Renal cortex interstitium (tissue), 11 donors: ENCODE measurements at regions not wholly inside any gene's neighbourhood (a gene's known extent, or its start where the extent isn't known, plus 50 kb on each side); places are given as distances from the start of the nearest gene placed in this dataset.

Experiments
- DNase-seq, 11 donors: peaks; one replicate each; pipeline ENCODE4 v3.0.0-alpha.2; 2013; ENCODE audit warnings: low read depth in 9 of 11, low spot score in 4 of 11; ENCODE audit errors: extremely low read depth in 1 of 11

GRCh38 chr5:124460642-124461041 lies 285.8 kb downstream of the ZNF608 start:
- DNase-seq, result no peak

GRCh38 chr5:124459984-124460383 lies 286.5 kb downstream of the ZNF608 start:
- no peak for DNase-seq

GRCh38 chr5:124457901-124458300 lies 288.5 kb downstream of the ZNF608 start:
- DNase-seq, result no peak

- DNase-seq, result no peak
These were observed 289.3 kb downstream of the ZNF608 start for GRCh38 chr5:124457101-124457500.

- DNase-seq, result no peak
These were observed 290.2 kb downstream of the ZNF608 start for GRCh38 chr5:124456249-124456648.

GRCh38 chr5:124454081-124454480 lies 292.4 kb downstream of the ZNF608 start:
- no peak for DNase-seq

- DNase-seq, result no peak
These were observed 293.0 kb downstream of the ZNF608 start for GRCh38 chr5:124453221-124454051.

- DNase-seq, result no peak
These were observed 294.0 kb downstream of the ZNF608 start for GRCh38 chr5:124452412-124452811.

GRCh38 chr5:124451721-124452383 lies 294.6 kb downstream of the ZNF608 start:
- no peak for DNase-seq

- peak in 2 of 11 donors; percentile 33 to 34 for DNase-seq
These were observed 300.3 kb downstream of the ZNF608 start for GRCh38 chr5:124446120-124446519.

- no peak for DNase-seq
These were observed 301.3 kb downstream of the ZNF608 start for GRCh38 chr5:124445070-124445619.

GRCh38 chr5:124444147-124444775 lies 302.2 kb downstream of the ZNF608 start:
- DNase-seq, result no peak

GRCh38 chr5:124440471-124440870 lies 306.0 kb downstream of the ZNF608 start:
- DNase-seq, result no peak

- DNase-seq, result no peak
These were observed 306.8 kb downstream of the ZNF608 start for GRCh38 chr5:124439609-124440008.

GRCh38 chr5:124438903-124439281 lies 307.5 kb downstream of the ZNF608 start:
- DNase-seq, result no peak

- DNase-seq, result no peak
These were observed 308.2 kb downstream of the ZNF608 start for GRCh38 chr5:124438026-124438902.

GRCh38 chr5:124436294-124436693 lies 310.1 kb downstream of the ZNF608 start:
- no peak for DNase-seq

GRCh38 chr5:124433170-124433569 lies 313.3 kb downstream of the ZNF608 start:
- no peak for DNase-seq

GRCh38 chr5:124421584-124421983 lies 324.9 kb downstream of the ZNF608 start:
- DNase-seq, result no peak
